ENCODE measurements at regions not wholly inside any gene's neighbourhood (a gene's known extent, or its start where the extent isn't known, plus 50 kb on each side); places are given as distances from the start of the nearest gene placed in this dataset.

- no peaks in the 10 kb centered on the region for H3K9me1 ChIP-seq (replicated peaks; ENCODE audit: control insufficient read depth, extremely low read depth, insufficient read depth, low read length)
- H3K27me3 ChIP-seq (ENCODE audit: control insufficient read depth in 2 of 2, insufficient read depth in 2 of 2, low read length in 2 of 2), result no peaks in the 10 kb centered on the region
- no peaks in the 10 kb centered on the region for H3K36me3 ChIP-seq (ENCODE audit: control insufficient read depth in 2 of 2, extremely low read depth in 1 of 2, insufficient read depth in 2 of 2, low read length in 2 of 2)
- no peak overlapping the region for H3K9ac ChIP-seq (replicated peaks; ENCODE audit: extremely low read depth, insufficient read depth, low read length)
- no peak for DNase-seq (ENCODE audit: low read depth, low spot score)
- no peaks in the 10 kb centered on the region for H4K20me1 ChIP-seq (replicated peaks; ENCODE audit: control insufficient read depth, extremely low read depth, insufficient read depth, low read length)
- no peak overlapping the region for H3K27ac ChIP-seq (ENCODE audit: insufficient read depth, low read depth, low read length)
- no peaks in the 10 kb centered on the region for H3K9me3 ChIP-seq (replicated peaks; ENCODE audit: control insufficient read depth, insufficient read depth, low read length)
- dilution Hi-C loops (cut with MboI; ENCODE audit: extremely low pct_ligation_motif_present, low sequenced_read_pairs) (no loop called here), intact Hi-C loops (cut with micrococcal nuclease) (no loop called here)
- POLR2A ChIA-PET, result no interaction called here
- H3K4me2 ChIP-seq (ENCODE audit: insufficient read depth, low read length), result no peak overlapping the region
- FAIRE-seq, result no peak
- TF ChIP-seq GATA2 (IDR thresholded peaks at IDR 0.05; ENCODE audit: insufficient read depth, insufficient read length, low read depth, low read length), result no peak
- no peak for TF ChIP-seq EZH2 (IDR thresholded peaks at IDR 0.05; ENCODE audit: borderline replicate concordance, low read depth, low read length, severe bottlenecking)
- TF ChIP-seq, protein P1, sequence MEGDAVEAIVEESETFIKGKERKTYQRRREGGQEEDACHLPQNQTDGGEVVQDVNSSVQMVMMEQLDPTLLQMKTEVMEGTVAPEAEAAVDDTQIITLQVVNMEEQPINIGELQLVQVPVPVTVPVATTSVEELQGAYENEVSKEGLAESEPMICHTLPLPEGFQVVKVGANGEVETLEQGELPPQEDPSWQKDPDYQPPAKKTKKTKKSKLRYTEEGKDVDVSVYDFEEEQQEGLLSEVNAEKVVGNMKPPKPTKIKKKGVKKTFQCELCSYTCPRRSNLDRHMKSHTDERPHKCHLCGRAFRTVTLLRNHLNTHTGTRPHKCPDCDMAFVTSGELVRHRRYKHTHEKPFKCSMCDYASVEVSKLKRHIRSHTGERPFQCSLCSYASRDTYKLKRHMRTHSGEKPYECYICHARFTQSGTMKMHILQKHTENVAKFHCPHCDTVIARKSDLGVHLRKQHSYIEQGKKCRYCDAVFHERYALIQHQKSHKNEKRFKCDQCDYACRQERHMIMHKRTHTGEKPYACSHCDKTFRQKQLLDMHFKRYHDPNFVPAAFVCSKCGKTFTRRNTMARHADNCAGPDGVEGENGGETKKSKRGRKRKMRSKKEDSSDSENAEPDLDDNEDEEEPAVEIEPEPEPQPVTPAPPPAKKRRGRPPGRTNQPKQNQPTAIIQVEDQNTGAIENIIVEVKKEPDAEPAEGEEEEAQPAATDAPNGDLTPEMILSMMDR (IDR thresholded peaks at IDR 0.05; ENCODE audit: extremely low read depth in 1 of 2, insufficient read depth in 1 of 2, low read depth in 1 of 2, low read length in 2 of 2), result no peak
- TF ChIP-seq POLR2A (IDR thresholded peaks at IDR 0.05; ENCODE audit: low read depth, low read length), result no peak
- no peak for TF ChIP-seq MYC (IDR thresholded peaks at IDR 0.05; ENCODE audit: low read depth, low read length)
- no peak for TF ChIP-seq FOS (IDR thresholded peaks at IDR 0.05; ENCODE audit: borderline replicate concordance, insufficient read depth, low read length)
- TF ChIP-seq JUN (IDR thresholded peaks at IDR 0.05; ENCODE audit: borderline replicate concordance, insufficient read depth, insufficient read length, low read depth), result no peak
- TF ChIP-seq MAX (IDR thresholded peaks at IDR 0.05; ENCODE audit: insufficient read depth, insufficient read length), result no peak
- TF ChIP-seq POLR2AphosphoS5 (IDR thresholded peaks at IDR 0.05; ENCODE audit: insufficient read depth, low read depth, low read length), result no peak
- no peak overlapping the region for H3K4me3 ChIP-seq (replicated peaks in 1 of 3; ENCODE audit: insufficient read depth in 1 of 3, low read depth in 1 of 3, low read length in 3 of 3)
- CTCF ChIA-PET, result no interaction called here
- no peaks in the 10 kb centered on the region for H3K4me1 ChIP-seq (ENCODE audit: control insufficient read depth, extremely low read depth, insufficient read depth, low read length)
- no peaks in the 10 kb centered on the region for H3K79me2 ChIP-seq (ENCODE audit: control insufficient read depth, insufficient read depth, low read length)
- BruUV-seq (replicated peaks), result no TSS peak
- H2AFZ ChIP-seq (ENCODE audit: low read depth, low read length), result no peak overlapping the region
Observed at GRCh38 chr1:14136152-14136763, 436.3 kb downstream of the PRDM2 start.
